Endothelial cell of umbilical vein (primary cell): ENCODE measurements at regions not wholly inside any gene's neighbourhood (a gene's known extent, or its start where the extent isn't known, plus 50 kb on each side); places are given as distances from the start of the nearest gene placed in this dataset.

Experiments used
- BruUV-seq: library from RNA; stranded (reverse); fragments of 400-500 nt; replicated peaks from 2 replicates; lab custom pipeline; 2021; lab: Mats Ljungman, UMichigan
- CTCF ChIA-PET: fragments of 300-600, 350-600 bp; sonication (Branson Sonifier 250); formaldehyde crosslinking; loops from one replicate; lab custom pipeline; 2021; ENCODE audit warnings: antibody characterized with exemption, inconsistent platforms; lab: Charles Lee
- POLR2A ChIA-PET: fragments of 300-600, 350-600 bp; sonication (Branson Sonifier 250); formaldehyde crosslinking; loops from one replicate; lab custom pipeline; 2021; ENCODE audit warnings: antibody characterized with exemption, inconsistent platforms; lab: Charles Lee
- DNase-seq: peaks from one replicate; pipeline ENCODE4 v3.0.0-alpha.2; 2011; ENCODE audit warnings: low read depth, low spot score
- FAIRE-seq: peaks from 2 replicates; lab custom pipeline; 2011; peaks lifted over from hg19 to GRCh38; lab: Jason Lieb, UNC
- H2AFZ ChIP-seq: 2 replicates; pipeline ENCODE4 v1.6.0; 2012; ENCODE audit warnings: low read depth, low read length, control low read depth, inconsistent platforms
- H3K27ac ChIP-seq: 2 replicates; pipeline ENCODE4 v1.5.1; 2011; ENCODE audit warnings: low read depth, mild to moderate bottlenecking, control low read depth, low read length, moderate library complexity; ENCODE audit not compliant: insufficient read depth
- H3K27me3 ChIP-seq, 2 experiments: 2 replicates each; pipeline versions ENCODE4 v1.6.0 to v1.6.1; 2011; ENCODE audit warnings: low read length in 2 of 2, mixed read lengths in 1 of 2; ENCODE audit not compliant: control insufficient read depth in 2 of 2, insufficient read depth in 2 of 2
- H3K36me3 ChIP-seq, 2 experiments: 2 replicates in 1 of 2; 3 replicates in 1 of 2; pipeline ENCODE4 v1.5.1; 2011; ENCODE audit warnings: low read length in 2 of 2, mild to moderate bottlenecking in 1 of 2, moderate library complexity in 1 of 2; ENCODE audit not compliant: control insufficient read depth in 2 of 2, insufficient read depth in 2 of 2; ENCODE audit errors: extremely low read depth in 1 of 2
- H3K4me1 ChIP-seq: 3 replicates; pipeline ENCODE4 v1.5.1; 2011; ENCODE audit warnings: mild to moderate bottlenecking, low read length; ENCODE audit not compliant: control insufficient read depth, insufficient read depth; ENCODE audit errors: extremely low read depth
- H3K4me2 ChIP-seq: 2 replicates; pipeline ENCODE4 v1.6.1; 2011; ENCODE audit warnings: low read length, control low read depth, mixed read lengths; ENCODE audit not compliant: insufficient read depth
- H3K4me3 ChIP-seq, 3 experiments: fragments of 200-600 bp in 1 of 3; sonication (generic), shearing (Covaris generic) in 1 of 3; replicated peaks in 1 of 3; 2 replicates each; pipeline ENCODE4 v1.5.1; 2011 to 2016; ENCODE audit warnings: control low read depth in 3 of 3, low read length in 3 of 3, mild to moderate bottlenecking in 2 of 3, inconsistent platforms in 1 of 3, low read depth in 1 of 3, moderate library complexity in 1 of 3; ENCODE audit not compliant: insufficient read depth in 1 of 3
- H3K79me2 ChIP-seq: 2 replicates; pipeline ENCODE4 v1.6.0; 2012; ENCODE audit warnings: low read length, inconsistent platforms; ENCODE audit not compliant: control insufficient read depth, insufficient read depth
- H3K9ac ChIP-seq: replicated peaks from 2 replicates; pipeline ENCODE3; 2011; ENCODE audit warnings: low read length, control low read depth; ENCODE audit not compliant: insufficient read depth; ENCODE audit errors: extremely low read depth
- H3K9me1 ChIP-seq: replicated peaks from 3 replicates; pipeline ENCODE4 v1.6.0; 2011; ENCODE audit warnings: mild to moderate bottlenecking, low read length; ENCODE audit not compliant: control insufficient read depth, insufficient read depth; ENCODE audit errors: extremely low read depth
- H3K9me3 ChIP-seq: replicated peaks from 2 replicates; pipeline ENCODE4 v1.5.1; 2012; ENCODE audit warnings: low read length, inconsistent platforms; ENCODE audit not compliant: control insufficient read depth, insufficient read depth
- H4K20me1 ChIP-seq: replicated peaks from 2 replicates; pipeline ENCODE3; 2011; ENCODE audit warnings: mild to moderate bottlenecking, low read length; ENCODE audit not compliant: control insufficient read depth, insufficient read depth; ENCODE audit errors: extremely low read depth
- EZH2 ChIP-seq: IDR thresholded peaks from 2 replicates; pipeline ENCODE4 v1.6.1; 2012; ENCODE audit warnings: borderline replicate concordance, low read depth, mild to moderate bottlenecking, moderate library complexity, low read length, inconsistent platforms; ENCODE audit not compliant: severe bottlenecking
- FOS ChIP-seq: IDR thresholded peaks from 2 replicates; pipeline ENCODE4 v1.6.1; 2011; ENCODE audit warnings: mild to moderate bottlenecking, low read length, moderate library complexity, borderline replicate concordance; ENCODE audit not compliant: insufficient read depth
- GATA2 ChIP-seq: IDR thresholded peaks from 2 replicates; pipeline ENCODE4 v1.7.0; 2011; ENCODE audit warnings: low read depth, mild to moderate bottlenecking, moderate library complexity, mixed read lengths, low read length; ENCODE audit not compliant: insufficient read length, insufficient read depth
- JUN ChIP-seq: IDR thresholded peaks from 2 replicates; pipeline ENCODE4 v1.6.1; 2011; ENCODE audit warnings: borderline replicate concordance, low read depth; ENCODE audit not compliant: insufficient read length, insufficient read depth
- MAX ChIP-seq: IDR thresholded peaks from 2 replicates; pipeline ENCODE4 v1.6.1; 2011; ENCODE audit not compliant: insufficient read depth, insufficient read length
- MYC ChIP-seq: IDR thresholded peaks from one replicate; pipeline ENCODE4 v1.6.1; 2011; ENCODE audit warnings: mild to moderate bottlenecking, low read depth, low read length
- POLR2A ChIP-seq: IDR thresholded peaks from 2 replicates; pipeline ENCODE4 v1.6.1; 2012; ENCODE audit warnings: low read depth, mild to moderate bottlenecking, control low read depth, low read length
- POLR2AphosphoS5 ChIP-seq: IDR thresholded peaks from 2 replicates; pipeline ENCODE4 v1.6.1; 2012; ENCODE audit warnings: low read depth, mild to moderate bottlenecking, control low read depth, low read length, moderate library complexity; ENCODE audit not compliant: insufficient read depth
- dilution Hi-C: fragments of 300-500 bp; cut with MboI; formaldehyde crosslinking; loops from one replicate; pipeline ENCODE4 v1.15.0; 2019; ENCODE audit warnings: low sequenced_read_pairs; ENCODE audit not compliant: extremely low pct_ligation_motif_present
- intact Hi-C: fragments of 100-400 bp; cut with micrococcal nuclease; formaldehyde crosslinking; loops from one replicate; pipeline ENCODE4 v1.10.0; 2022
- TF ChIP-seq, protein P1 (sequence below), 2 donors: IDR thresholded peaks; 1 replicate in 1 of 2; 2 replicates in 1 of 2; pipeline ENCODE4 v1.5.1; 2011; ENCODE audit warnings: low read length in 2 of 2, mild to moderate bottlenecking in 2 of 2, moderate library complexity in 2 of 2, control low read depth in 1 of 2, inconsistent platforms in 1 of 2, low read depth in 1 of 2; ENCODE audit not compliant: insufficient read depth in 1 of 2; ENCODE audit errors: extremely low read depth in 1 of 2

DNA sequence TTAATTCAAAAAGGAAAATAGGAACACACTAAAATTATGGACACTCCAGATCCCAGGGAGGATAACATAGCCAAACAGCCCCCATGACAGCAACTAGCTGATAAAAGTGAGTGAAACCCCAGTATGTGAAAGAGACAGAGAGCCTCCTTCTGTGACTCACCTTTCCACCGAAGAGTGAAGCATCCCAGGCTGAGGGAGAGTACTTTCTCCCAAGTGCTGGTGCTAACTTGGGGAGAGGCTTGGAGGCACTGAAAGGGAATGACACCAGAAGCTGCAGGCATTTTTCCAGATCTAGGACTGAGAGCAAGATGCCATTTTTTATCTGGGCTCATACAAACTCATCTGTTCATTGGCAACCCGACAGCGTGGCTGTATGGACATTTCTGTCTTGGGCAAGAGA is 339.8 kb downstream of the HTR1B start:
- no peaks in the 10 kb centered on the region for H3K27me3 ChIP-seq
- DNase-seq (no peak), FAIRE-seq (no peak)
- H2AFZ ChIP-seq, result no peak overlapping the region
- no peak overlapping the region for H3K4me2 ChIP-seq
- no peak overlapping the region for H3K27ac ChIP-seq
- dilution Hi-C loops (no loop called here), intact Hi-C loops (no loop called here)
- no peak for TF ChIP-seq POLR2AphosphoS5
- TF ChIP-seq MAX, result no peak
- no peak for TF ChIP-seq EZH2
- no peak for TF ChIP-seq POLR2A
- no peak for TF ChIP-seq MYC
- TF ChIP-seq JUN, result no peak
- TF ChIP-seq GATA2, result no peak
- no peak for TF ChIP-seq FOS
- TF ChIP-seq, protein P1, sequence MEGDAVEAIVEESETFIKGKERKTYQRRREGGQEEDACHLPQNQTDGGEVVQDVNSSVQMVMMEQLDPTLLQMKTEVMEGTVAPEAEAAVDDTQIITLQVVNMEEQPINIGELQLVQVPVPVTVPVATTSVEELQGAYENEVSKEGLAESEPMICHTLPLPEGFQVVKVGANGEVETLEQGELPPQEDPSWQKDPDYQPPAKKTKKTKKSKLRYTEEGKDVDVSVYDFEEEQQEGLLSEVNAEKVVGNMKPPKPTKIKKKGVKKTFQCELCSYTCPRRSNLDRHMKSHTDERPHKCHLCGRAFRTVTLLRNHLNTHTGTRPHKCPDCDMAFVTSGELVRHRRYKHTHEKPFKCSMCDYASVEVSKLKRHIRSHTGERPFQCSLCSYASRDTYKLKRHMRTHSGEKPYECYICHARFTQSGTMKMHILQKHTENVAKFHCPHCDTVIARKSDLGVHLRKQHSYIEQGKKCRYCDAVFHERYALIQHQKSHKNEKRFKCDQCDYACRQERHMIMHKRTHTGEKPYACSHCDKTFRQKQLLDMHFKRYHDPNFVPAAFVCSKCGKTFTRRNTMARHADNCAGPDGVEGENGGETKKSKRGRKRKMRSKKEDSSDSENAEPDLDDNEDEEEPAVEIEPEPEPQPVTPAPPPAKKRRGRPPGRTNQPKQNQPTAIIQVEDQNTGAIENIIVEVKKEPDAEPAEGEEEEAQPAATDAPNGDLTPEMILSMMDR (IDR thresholded peaks at IDR 0.05; ENCODE audit: extremely low read depth in 1 of 2, insufficient read depth in 1 of 2, low read depth in 1 of 2, low read length in 2 of 2), result no peak
- H3K4me3 ChIP-seq, result no peak overlapping the region
- no peak overlapping the region for H3K9ac ChIP-seq
- no peaks in the 10 kb centered on the region for H3K4me1 ChIP-seq
- ChIA-PET POLR2A (no interaction called here), CTCF (no interaction called here)
- H3K9me3 ChIP-seq, result no peaks in the 10 kb centered on the region
- H3K79me2 ChIP-seq, result no peaks in the 10 kb centered on the region
- H4K20me1 ChIP-seq, result no peaks in the 10 kb centered on the region
- H3K9me1 ChIP-seq, result no peaks in the 10 kb centered on the region
- H3K36me3 ChIP-seq, result no peaks in the 10 kb centered on the region
- no TSS peak for BruUV-seq
